IMR-90 (cell line): ENCODE measurements at regions not wholly inside any gene's neighbourhood (a gene's known extent, or its start where the extent isn't known, plus 50 kb on each side); places are given as distances from the start of the nearest gene placed in this dataset.

Source experiments
- ATAC-seq: fragments of 200-7000 bp; cut with Tn5 transposase; 2 replicates; pipeline ENCODE4 v1.9.1; 2020; ENCODE audit warnings: low read depth, mild to moderate bottlenecking, moderate library complexity
- BruUV-seq: library from RNA; stranded (reverse); fragments of 400-500 nt; replicated peaks from 2 replicates; lab custom pipeline; 2021; lab: Mats Ljungman, UMichigan
- CTCF ChIA-PET: fragments of 300-600 bp; formaldehyde crosslinking; extraction: SDS; loops from one replicate; lab custom pipeline; 2021; ENCODE audit warnings: antibody characterized with exemption; lab: Yijun Ruan, JAX
- POLR2A ChIA-PET: fragments of 300-600 bp; sonication (Branson Sonifier 250); formaldehyde crosslinking; loops from one replicate; lab custom pipeline; 2022; ENCODE audit warnings: antibody characterized with exemption; ENCODE audit not compliant: unreplicated experiment; lab: Charles Lee
- DNase-seq: peaks from one replicate; pipeline ENCODE4 v3.0.0; 2013
- H2AFZ ChIP-seq: replicated peaks from 2 replicates; pipeline ENCODE3; 2013; ENCODE audit warnings: low read length, mild to moderate bottlenecking; ENCODE audit not compliant: poor library complexity
- H2AK5ac ChIP-seq: 2 replicates; pipeline ENCODE4 v1.6.1; 2013; ENCODE audit warnings: low read depth, low read length, inconsistent platforms
- H2AK9ac ChIP-seq: replicated peaks from 2 replicates; pipeline ENCODE3; 2013; ENCODE audit warnings: mild to moderate bottlenecking, low read depth, low read length, moderate library complexity; ENCODE audit not compliant: poor library complexity
- H2BK120ac ChIP-seq: 2 replicates; pipeline ENCODE4 v1.6.1; 2013; ENCODE audit warnings: low read depth, low read length, inconsistent platforms
- H2BK15ac ChIP-seq: 3 replicates; pipeline ENCODE4 v1.6.1; 2013; ENCODE audit warnings: low read depth, low read length, inconsistent platforms
- H2BK20ac ChIP-seq: 2 replicates; pipeline ENCODE4 v1.6.1; 2013; ENCODE audit warnings: low read depth, mild to moderate bottlenecking, inconsistent platforms, low read length, moderate library complexity
- H2BK5ac ChIP-seq: 2 replicates; pipeline ENCODE4 v1.6.1; 2013; ENCODE audit warnings: mild to moderate bottlenecking, low read depth, low read length, inconsistent platforms; ENCODE audit not compliant: poor library complexity, severe bottlenecking
- H3K14ac ChIP-seq: replicated peaks from 2 replicates; pipeline ENCODE4 v1.6.1; 2013; ENCODE audit warnings: low read depth, low read length, inconsistent platforms
- H3K18ac ChIP-seq: 2 replicates; pipeline ENCODE4 v1.6.1; 2013; ENCODE audit warnings: low read depth, low read length, control low read depth
- H3K23ac ChIP-seq: 2 replicates; pipeline ENCODE4 v1.6.1; 2013; ENCODE audit warnings: low read depth, low read length, inconsistent platforms
- H3K27ac ChIP-seq: 2 replicates; pipeline ENCODE4 v1.5.1; 2013; ENCODE audit warnings: mild to moderate bottlenecking, control low read depth, low read length; ENCODE audit not compliant: insufficient read depth
- H3K27me3 ChIP-seq: 2 replicates; pipeline ENCODE4 v1.6.1; 2013; ENCODE audit warnings: low read length; ENCODE audit not compliant: control insufficient read depth, insufficient read depth
- H3K36me3 ChIP-seq: 2 replicates; pipeline ENCODE4 v1.6.1; 2013; ENCODE audit warnings: low read length, mixed read lengths; ENCODE audit not compliant: control insufficient read depth, insufficient read depth
- H3K4ac ChIP-seq: 2 replicates; pipeline ENCODE4 v1.6.1; 2013; ENCODE audit warnings: low read depth, low read length, inconsistent platforms
- H3K4me1 ChIP-seq: 2 replicates; pipeline ENCODE4 v1.6.1; 2013; ENCODE audit warnings: low read length, mixed read lengths; ENCODE audit not compliant: control insufficient read depth, insufficient read depth
- H3K4me2 ChIP-seq: 2 replicates; pipeline ENCODE4 v1.6.1; 2013; ENCODE audit warnings: low read depth, mild to moderate bottlenecking, control low read depth, low read length, moderate library complexity
- H3K4me3 ChIP-seq: 2 replicates; pipeline ENCODE4 v1.5.1; 2013; ENCODE audit warnings: low read depth, mild to moderate bottlenecking, control low read depth, low read length, moderate library complexity; ENCODE audit not compliant: insufficient read depth
- H3K56ac ChIP-seq: 2 replicates; pipeline ENCODE4 v1.6.1; 2013; ENCODE audit warnings: low read length, inconsistent platforms; ENCODE audit not compliant: insufficient read depth; ENCODE audit errors: extremely low read depth
- H3K79me1 ChIP-seq, 2 experiments: 2 replicates each; pipeline ENCODE4 v1.6.1; 2013; ENCODE audit warnings: low read length in 2 of 2, inconsistent platforms in 1 of 2, low read depth in 1 of 2
- H3K9ac ChIP-seq: 2 replicates; pipeline ENCODE4 v1.6.1; 2013; ENCODE audit warnings: low read depth, low read length, control low read depth
- H3K9me1 ChIP-seq: 2 replicates; pipeline ENCODE4 v1.6.1; 2013; ENCODE audit warnings: low read length, inconsistent platforms; ENCODE audit not compliant: insufficient read depth
- H3K9me3 ChIP-seq: 2 replicates; pipeline ENCODE4 v1.6.1; 2013; ENCODE audit warnings: low read length; ENCODE audit not compliant: control insufficient read depth, insufficient read depth
- H4K20me1 ChIP-seq: 2 replicates; pipeline ENCODE4 v1.6.1; 2013; ENCODE audit warnings: low read length, inconsistent platforms; ENCODE audit not compliant: insufficient read depth
- H4K5ac ChIP-seq: 2 replicates; pipeline ENCODE4 v1.6.1; 2013; ENCODE audit warnings: mild to moderate bottlenecking, low read depth, low read length, control low read depth
- H4K8ac ChIP-seq, 2 experiments: 2 replicates each; pipeline ENCODE4 v1.6.1; 2013; ENCODE audit warnings: low read depth in 2 of 2, low read length in 2 of 2, control low read depth in 1 of 2, inconsistent platforms in 1 of 2
- H4K91ac ChIP-seq: 2 replicates; pipeline ENCODE4 v1.6.1; 2013; ENCODE audit warnings: low read depth, low read length, inconsistent platforms; ENCODE audit not compliant: insufficient read depth
- BHLHE40 ChIP-seq: fragments of 150-350 bp; IDR thresholded peaks from 2 replicates; pipeline ENCODE4 v1.6.1; 2016; ENCODE audit warnings: mild to moderate bottlenecking, low read depth, low read length
- CHD1 ChIP-seq: IDR thresholded peaks from 2 replicates; pipeline ENCODE4 v1.6.1; 2012; ENCODE audit warnings: low read depth, low read length, improper control_type of control experiment
- RFX5 ChIP-seq: IDR thresholded peaks from 2 replicates; pipeline ENCODE4 v1.8.0; 2012; ENCODE audit warnings: low read depth, mild to moderate bottlenecking, low read length, moderate library complexity
- USF2 ChIP-seq: fragments of 150-350 bp; IDR thresholded peaks from 2 replicates; pipeline ENCODE4 v1.6.1; 2017; ENCODE audit warnings: mild to moderate bottlenecking, antibody characterized with exemption, low read length, low read depth
- WGBS, 2 experiments: methylation state at CpG; one replicate each; pipeline versions ENCODE4 v1.1.5 to v1.1.7; 2013; ENCODE audit warnings: missing lambda C conversion rate in 2 of 2; ENCODE audit not compliant: insufficient read length in 1 of 2; ENCODE audit errors: extremely low coverage in 2 of 2; 5-methylcytosine and 5-hydroxymethylcytosine counted together
- dilution Hi-C: fragments of 300-500 bp; cut with HindIII; formaldehyde crosslinking; loops from one replicate; pipeline ENCODE4 v1.14.3; 2018; ENCODE audit warnings: low sequenced_read_pairs; ENCODE audit not compliant: unreplicated experiment
- in situ Hi-C: fragments of 300-500 bp; cut with MboI; formaldehyde crosslinking; loops from 3 replicates; pipeline ENCODE4 v1.14.3; 2019; ENCODE audit warnings: low sequenced_read_pairs, inconsistent platforms, mixed read lengths
- intact Hi-C: fragments of 100-400 bp; cut with micrococcal nuclease; formaldehyde crosslinking; loops from 2 replicates; pipeline ENCODE4 v1.10.0; 2022

GRCh38 chr17:13273806-13274205 is 256.0 kb upstream of the ELAC2 start:
- Histone ChIP-seq H3K18ac (no peak overlapping the region), H3K27ac (no peak overlapping the region), H3K9me1 (no peaks in the 10 kb centered on the region), H4K91ac (no peak overlapping the region), H3K4me2 (no peak overlapping the region), H3K27me3 (peaks cover 5% of the 10 kb centered on the region), H2AFZ (no peak overlapping the region), H4K20me1 (no peaks in the 10 kb centered on the region), H3K4me3 (no peak overlapping the region), H2BK20ac (no peak overlapping the region), H2AK9ac (no peak overlapping the region), H4K8ac (no peak overlapping the region), H3K56ac (no peak overlapping the region), H3K36me3 (no peaks in the 10 kb centered on the region), H3K79me1 (no peaks in the 10 kb centered on the region), H2BK120ac (no peak overlapping the region), H2BK15ac (no peak overlapping the region), H3K4me1 (no peaks in the 10 kb centered on the region), H3K9me3 (no peaks in the 10 kb centered on the region), H3K23ac (no peak overlapping the region), H3K14ac (no peak overlapping the region), H2AK5ac (no peak overlapping the region), H2BK5ac (no peak overlapping the region), H3K4ac (no peak overlapping the region), H4K5ac (no peak overlapping the region), H3K9ac (no peak overlapping the region)
- intact Hi-C loops (no loop called here), in situ Hi-C loops (no loop called here), dilution Hi-C loops (no loop called here)
- ChIA-PET POLR2A (no interaction called here), CTCF (no interaction called here)
- WGBS, 2 experiments = no CpG with 5 or more reads among the region's 2 CpGs
- DNase-seq (peak; percentile 4), ATAC-seq (no peak)
- TF ChIP-seq USF2 (no peak), BHLHE40 (no peak), RFX5 (no peak), CHD1 (no peak)
- BruUV-seq = no TSS peak
